Prostate gland (tissue), 2 donors: ENCODE measurements at regions not wholly inside any gene's neighbourhood (a gene's known extent, or its start where the extent isn't known, plus 50 kb on each side); places are given as distances from the start of the nearest gene placed in this dataset.

Experiments used
- DNase-seq: peaks from one replicate; pipeline ENCODE4 v3.0.0-alpha.2; 2019; ENCODE audit warnings: low spot score
- H3K27ac ChIP-seq, 2 donors: fragments of 200-600 bp; sonication (generic); 2 replicates each; pipeline ENCODE4 v1.5.1; 2017 to 2019
- H3K27me3 ChIP-seq: fragments of 200-600 bp; sonication (generic); replicated peaks from 2 replicates; pipeline ENCODE4 v1.5.1; 2019; ENCODE audit not compliant: insufficient read depth
- H3K36me3 ChIP-seq, 2 donors: fragments of 200-600 bp; sonication (generic); 1 replicate in 1 of 2; 2 replicates in 1 of 2; pipeline versions ENCODE4 v1.5.1 to v1.8.1; 2017 to 2019
- H3K4me1 ChIP-seq: fragments of 200-600 bp; sonication (generic); replicated peaks from 2 replicates; pipeline ENCODE4 v1.5.1; 2019
- H3K4me3 ChIP-seq, 2 donors: fragments of 200-600 bp; sonication (generic); 2 replicates each; pipeline ENCODE4 v1.5.1; 2017 to 2019
- H3K9me3 ChIP-seq: fragments of 200-600 bp; sonication (generic); 2 replicates; pipeline ENCODE4 v1.5.1; 2017
- POLR2A ChIP-seq: fragments of 450-650 bp; IDR thresholded peaks from one replicate; pipeline ENCODE4 v1.6.1; 2016; ENCODE audit warnings: antibody characterized with exemption, mild to moderate bottlenecking
- POLR2AphosphoS5 ChIP-seq: sonication (generic); formaldehyde crosslinking; IDR thresholded peaks from one replicate; pipeline ENCODE4 v1.6.1; 2017; ENCODE audit warnings: antibody characterized with exemption
- WGBS: methylation state at CpG from one replicate; pipeline ENCODE4 v1.1.5; 2018; 5-methylcytosine and 5-hydroxymethylcytosine counted together
- intact Hi-C: fragments of 100-400 bp; cut with DNase I; formaldehyde crosslinking; loops from one replicate; pipeline ENCODE4 v1.14.2; 2022
- TF ChIP-seq, protein P1 (sequence below), 4 experiments: fragments of 200-600 bp in 2 of 4; fragments of 450-650 bp in 2 of 4; sonication (generic) in 2 of 4; IDR thresholded peaks; 1 replicate in 3 of 4; 2 replicates in 1 of 4; pipeline ENCODE4 v1.5.1; 2016 to 2019; ENCODE audit warnings: antibody characterized with exemption in 4 of 4, mild to moderate bottlenecking in 2 of 4, moderate library complexity in 2 of 4

DNA sequence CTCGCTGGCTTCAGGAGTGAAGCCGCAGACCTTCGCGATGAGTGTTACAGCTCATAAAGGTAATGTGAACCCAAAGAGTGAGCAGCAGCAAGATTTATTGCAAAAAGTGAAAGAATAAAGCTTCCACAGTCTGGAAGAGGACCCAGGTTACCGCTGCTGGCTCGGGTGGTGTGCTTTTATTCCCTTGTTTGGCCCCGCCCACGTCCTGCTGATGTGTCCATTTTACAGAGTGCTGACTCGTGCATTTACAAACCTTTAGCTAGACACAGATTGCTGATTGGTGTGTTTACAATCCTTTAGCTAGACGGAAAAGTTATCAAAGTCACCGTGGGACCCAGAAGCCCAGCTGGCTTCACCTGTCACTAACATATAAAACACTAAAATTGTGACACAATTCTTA, 1464.5 kb downstream of the ZPLD1 start:
- Histone ChIP-seq H3K9me3 (no peaks in the 10 kb centered on the region), H3K27me3 (no peaks in the 10 kb centered on the region), H3K36me3 (no peaks in the 10 kb centered on the region), H3K4me1 (no peaks in the 10 kb centered on the region), H3K4me3 (no peak overlapping the region), H3K27ac (no peak overlapping the region)
- intact Hi-C loops, result no loop called here
- no peak for DNase-seq
- WGBS, result 73% methylated on average over 11 of the region's 11 CpGs
- TF ChIP-seq POLR2A (no peak), POLR2AphosphoS5 (no peak)

- WGBS, result 58% methylated on average over 3 of the region's 3 CpGs
- H3K9me3 ChIP-seq, result no peaks in the 10 kb centered on the region
- no peaks in the 10 kb centered on the region for H3K27me3 ChIP-seq
- DNase-seq, result no peak
- H3K27ac ChIP-seq, result no peak overlapping the region
- H3K36me3 ChIP-seq, result no peaks in the 10 kb centered on the region
- no peak overlapping the region for H3K4me3 ChIP-seq
- intact Hi-C loops, result no loop called here
- no peak for TF ChIP-seq POLR2A
- TF ChIP-seq, protein P1, sequence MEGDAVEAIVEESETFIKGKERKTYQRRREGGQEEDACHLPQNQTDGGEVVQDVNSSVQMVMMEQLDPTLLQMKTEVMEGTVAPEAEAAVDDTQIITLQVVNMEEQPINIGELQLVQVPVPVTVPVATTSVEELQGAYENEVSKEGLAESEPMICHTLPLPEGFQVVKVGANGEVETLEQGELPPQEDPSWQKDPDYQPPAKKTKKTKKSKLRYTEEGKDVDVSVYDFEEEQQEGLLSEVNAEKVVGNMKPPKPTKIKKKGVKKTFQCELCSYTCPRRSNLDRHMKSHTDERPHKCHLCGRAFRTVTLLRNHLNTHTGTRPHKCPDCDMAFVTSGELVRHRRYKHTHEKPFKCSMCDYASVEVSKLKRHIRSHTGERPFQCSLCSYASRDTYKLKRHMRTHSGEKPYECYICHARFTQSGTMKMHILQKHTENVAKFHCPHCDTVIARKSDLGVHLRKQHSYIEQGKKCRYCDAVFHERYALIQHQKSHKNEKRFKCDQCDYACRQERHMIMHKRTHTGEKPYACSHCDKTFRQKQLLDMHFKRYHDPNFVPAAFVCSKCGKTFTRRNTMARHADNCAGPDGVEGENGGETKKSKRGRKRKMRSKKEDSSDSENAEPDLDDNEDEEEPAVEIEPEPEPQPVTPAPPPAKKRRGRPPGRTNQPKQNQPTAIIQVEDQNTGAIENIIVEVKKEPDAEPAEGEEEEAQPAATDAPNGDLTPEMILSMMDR (IDR thresholded peaks at IDR 0.05), result no peak
- no peaks in the 10 kb centered on the region for H3K4me1 ChIP-seq
Observed at GRCh38 chr3:103904991-103905390, 1461.7 kb upstream of the ALCAM start.

GRCh38 chr3:103906304-103906703, 1460.4 kb upstream of the ALCAM start:
- H3K4me1 ChIP-seq, result no peaks in the 10 kb centered on the region
- intact Hi-C loops, result no loop called here
- H3K4me3 ChIP-seq, result no peak overlapping the region
- no peak for DNase-seq
- no peaks in the 10 kb centered on the region for H3K9me3 ChIP-seq
- H3K27me3 ChIP-seq, result no peaks in the 10 kb centered on the region
- H3K27ac ChIP-seq, result no peak overlapping the region
- WGBS, result 54% methylated on average over 2 of the region's 2 CpGs
- TF ChIP-seq POLR2A (no peak), POLR2AphosphoS5 (no peak)
- TF ChIP-seq, protein P1 (IDR thresholded peaks at IDR 0.05), result no peak
- H3K36me3 ChIP-seq, result no peaks in the 10 kb centered on the region

- Histone ChIP-seq H3K27me3 (no peaks in the 10 kb centered on the region), H3K4me3 (no peak overlapping the region), H3K9me3 (no peaks in the 10 kb centered on the region), H3K27ac (no peak overlapping the region), H3K4me1 (no peaks in the 10 kb centered on the region), H3K36me3 (no peaks in the 10 kb centered on the region)
- no peak for TF ChIP-seq POLR2A
- TF ChIP-seq, protein P1 (IDR thresholded peaks at IDR 0.05), result no peak
- TF ChIP-seq POLR2AphosphoS5, result no peak
- WGBS, result 82% methylated on average over 2 of the region's 2 CpGs
- intact Hi-C loops, result no loop called here
- DNase-seq, result no peak
Observed at GRCh38 chr3:103906808-103907207, 1459.9 kb upstream of the ALCAM start.

GRCh38 chr3:103907567-103907966, 1459.1 kb upstream of the ALCAM start:
- Histone ChIP-seq H3K9me3 (no peaks in the 10 kb centered on the region), H3K27ac (no peak overlapping the region), H3K36me3 (no peaks in the 10 kb centered on the region), H3K4me3 (no peak overlapping the region), H3K27me3 (no peaks in the 10 kb centered on the region), H3K4me1 (no peaks in the 10 kb centered on the region)
- TF ChIP-seq POLR2AphosphoS5 (no peak), POLR2A (no peak)
- TF ChIP-seq, protein P1 (IDR thresholded peaks at IDR 0.05), result no peak
- 90% methylated on average over 3 of the region's 3 CpGs for WGBS
- intact Hi-C loops, result no loop called here
- no peak for DNase-seq
